T-helper 1 cell treated with Interleukin-12 subunit alpha and Interleukin-12 subunit beta and Interleukin-4 antibody, amounts not matched to agents 30 μg/mL and 1 μg/mL, for 36 hours (primary cell): ENCODE measurements at regions not wholly inside any gene's neighbourhood (a gene's known extent, or its start where the extent isn't known, plus 50 kb on each side); places are given as distances from the start of the nearest gene placed in this dataset.

Source experiments
- H3K27ac Mint-ChIP-seq: one replicate; pipeline ENCODE4 v1.8.0; 2021; ENCODE audit warnings: mild to moderate bottlenecking, mixed read lengths
- H3K27me3 Mint-ChIP-seq: one replicate; pipeline ENCODE4 v1.8.0; 2021; ENCODE audit warnings: low read depth, mixed read lengths
- H3K36me3 Mint-ChIP-seq: one replicate; pipeline ENCODE4 v1.8.0; 2021; ENCODE audit warnings: low read depth, mixed read lengths
- H3K4me1 Mint-ChIP-seq: one replicate; pipeline ENCODE4 v1.8.0; 2021; ENCODE audit warnings: low read depth, mixed read lengths
- H3K4me3 Mint-ChIP-seq: one replicate; pipeline ENCODE4 v1.8.0; 2021; ENCODE audit warnings: mild to moderate bottlenecking, moderate library complexity, mixed read lengths
- H3K9me3 Mint-ChIP-seq: one replicate; pipeline ENCODE4 v1.8.0; 2021; ENCODE audit warnings: mixed read lengths

- H3K9me3 Mint-ChIP-seq: no peaks in the 10 kb centered on the region
- H3K4me3 Mint-ChIP-seq: no peak overlapping the region
- no peaks in the 10 kb centered on the region for H3K27me3 Mint-ChIP-seq
- H3K36me3 Mint-ChIP-seq: no peaks in the 10 kb centered on the region
- H3K27ac Mint-ChIP-seq: no peak overlapping the region
- H3K4me1 Mint-ChIP-seq: no peaks in the 10 kb centered on the region
Observed at GRCh38 chr2:118698564-118698963, 148.9 kb downstream of the EN1 start.

GRCh38 chr2:118697781-118698180 lies 149.7 kb downstream of the EN1 start:
- H3K9me3 Mint-ChIP-seq: no peaks in the 10 kb centered on the region
- no peaks in the 10 kb centered on the region for H3K36me3 Mint-ChIP-seq
- no peak overlapping the region for H3K27ac Mint-ChIP-seq
- no peak overlapping the region for H3K4me3 Mint-ChIP-seq
- no peaks in the 10 kb centered on the region for H3K4me1 Mint-ChIP-seq
- no peaks in the 10 kb centered on the region for H3K27me3 Mint-ChIP-seq

GRCh38 chr2:118696786-118697465 lies 150.5 kb downstream of the EN1 start:
- H3K27ac Mint-ChIP-seq: no peak overlapping the region
- H3K27me3 Mint-ChIP-seq: no peaks in the 10 kb centered on the region
- no peaks in the 10 kb centered on the region for H3K36me3 Mint-ChIP-seq
- no peak overlapping the region for H3K4me3 Mint-ChIP-seq
- no peaks in the 10 kb centered on the region for H3K9me3 Mint-ChIP-seq
- no peaks in the 10 kb centered on the region for H3K4me1 Mint-ChIP-seq

GRCh38 chr2:118693287-118693822 lies 154.1 kb downstream of the EN1 start:
- Mint-ChIP-seq H3K27ac (no peak overlapping the region), H3K4me1 (no peaks in the 10 kb centered on the region), H3K4me3 (no peak overlapping the region), H3K27me3 (no peaks in the 10 kb centered on the region), H3K36me3 (no peaks in the 10 kb centered on the region), H3K9me3 (peaks cover 9% of the 10 kb centered on the region)

GRCh38 chr2:118689874-118690273 lies 157.6 kb downstream of the EN1 start:
- Mint-ChIP-seq H3K27ac (no peak overlapping the region), H3K4me3 (no peak overlapping the region), H3K36me3 (no peaks in the 10 kb centered on the region), H3K27me3 (no peaks in the 10 kb centered on the region), H3K4me1 (no peaks in the 10 kb centered on the region), H3K9me3 (peaks cover 9% of the 10 kb centered on the region)

GRCh38 chr2:118689456-118689855 lies 158.0 kb downstream of the EN1 start:
- Mint-ChIP-seq H3K36me3 (no peaks in the 10 kb centered on the region), H3K9me3 (peaks cover 9% of the 10 kb centered on the region), H3K27me3 (no peaks in the 10 kb centered on the region), H3K4me1 (no peaks in the 10 kb centered on the region), H3K4me3 (no peak overlapping the region), H3K27ac (no peak overlapping the region)

GRCh38 chr2:118689033-118689432 lies 158.4 kb downstream of the EN1 start:
- H3K27me3 Mint-ChIP-seq: no peaks in the 10 kb centered on the region
- H3K4me3 Mint-ChIP-seq: no peak overlapping the region
- no peaks in the 10 kb centered on the region for H3K4me1 Mint-ChIP-seq
- H3K9me3 Mint-ChIP-seq: peaks cover 9% of the 10 kb centered on the region
- H3K27ac Mint-ChIP-seq: no peak overlapping the region
- no peaks in the 10 kb centered on the region for H3K36me3 Mint-ChIP-seq

GRCh38 chr2:118687698-118688097 lies 159.8 kb downstream of the EN1 start:
- no peaks in the 10 kb centered on the region for H3K4me1 Mint-ChIP-seq
- H3K27me3 Mint-ChIP-seq: no peaks in the 10 kb centered on the region
- H3K36me3 Mint-ChIP-seq: no peaks in the 10 kb centered on the region
- no peak overlapping the region for H3K27ac Mint-ChIP-seq
- no peak overlapping the region for H3K4me3 Mint-ChIP-seq
- peaks cover 9% of the 10 kb centered on the region for H3K9me3 Mint-ChIP-seq

- Mint-ChIP-seq H3K36me3 (no peaks in the 10 kb centered on the region), H3K4me1 (no peaks in the 10 kb centered on the region), H3K9me3 (peaks cover 9% of the 10 kb centered on the region), H3K27ac (no peak overlapping the region), H3K4me3 (no peak overlapping the region), H3K27me3 (no peaks in the 10 kb centered on the region)
Observed at GRCh38 chr2:118687192-118687591, 160.3 kb downstream of the EN1 start.

- Mint-ChIP-seq H3K4me1 (no peaks in the 10 kb centered on the region), H3K27ac (no peak overlapping the region), H3K9me3 (peaks cover 9% of the 10 kb centered on the region), H3K4me3 (no peak overlapping the region), H3K36me3 (no peaks in the 10 kb centered on the region), H3K27me3 (no peaks in the 10 kb centered on the region)
Observed at GRCh38 chr2:118686346-118686745, 161.1 kb downstream of the EN1 start.

- no peaks in the 10 kb centered on the region for H3K9me3 Mint-ChIP-seq
- no peak overlapping the region for H3K27ac Mint-ChIP-seq
- H3K36me3 Mint-ChIP-seq: no peaks in the 10 kb centered on the region
- no peaks in the 10 kb centered on the region for H3K4me1 Mint-ChIP-seq
- no peak overlapping the region for H3K4me3 Mint-ChIP-seq
- no peaks in the 10 kb centered on the region for H3K27me3 Mint-ChIP-seq
Observed at GRCh38 chr2:118683460-118683859, 164.0 kb downstream of the EN1 start.

- Mint-ChIP-seq H3K36me3 (no peaks in the 10 kb centered on the region), H3K27ac (no peak overlapping the region), H3K4me3 (no peak overlapping the region), H3K27me3 (no peaks in the 10 kb centered on the region), H3K9me3 (no peaks in the 10 kb centered on the region), H3K4me1 (no peaks in the 10 kb centered on the region)
Observed at GRCh38 chr2:118678985-118679384, 168.5 kb downstream of the EN1 start.

GRCh38 chr2:118677546-118677945 lies 169.9 kb downstream of the EN1 start:
- Mint-ChIP-seq H3K4me3 (no peak overlapping the region), H3K36me3 (no peaks in the 10 kb centered on the region), H3K4me1 (no peaks in the 10 kb centered on the region), H3K9me3 (no peaks in the 10 kb centered on the region), H3K27ac (no peak overlapping the region), H3K27me3 (no peaks in the 10 kb centered on the region)

GRCh38 chr2:118675531-118675930 lies 171.9 kb downstream of the EN1 start:
- no peaks in the 10 kb centered on the region for H3K4me1 Mint-ChIP-seq
- H3K4me3 Mint-ChIP-seq: no peak overlapping the region
- H3K27ac Mint-ChIP-seq: no peak overlapping the region
- H3K36me3 Mint-ChIP-seq: no peaks in the 10 kb centered on the region
- H3K9me3 Mint-ChIP-seq: no peaks in the 10 kb centered on the region
- H3K27me3 Mint-ChIP-seq: no peaks in the 10 kb centered on the region

GRCh38 chr2:118672571-118673158 lies 174.8 kb downstream of the EN1 start:
- H3K36me3 Mint-ChIP-seq: no peaks in the 10 kb centered on the region
- H3K4me3 Mint-ChIP-seq: no peak overlapping the region
- no peaks in the 10 kb centered on the region for H3K4me1 Mint-ChIP-seq
- H3K27ac Mint-ChIP-seq: no peak overlapping the region
- no peaks in the 10 kb centered on the region for H3K9me3 Mint-ChIP-seq
- H3K27me3 Mint-ChIP-seq: no peaks in the 10 kb centered on the region
